ENCODE measurements at regions not wholly inside any gene's neighbourhood (a gene's known extent, or its start where the extent isn't known, plus 50 kb on each side); places are given as distances from the start of the nearest gene placed in this dataset.

- TF ChIP-seq EZH2 (IDR thresholded peaks at IDR 0.05; ENCODE audit: borderline replicate concordance) (no peak), EZH2phosphoT487 (IDR thresholded peaks at IDR 0.05; ENCODE audit: low read depth, severe bottlenecking, unreplicated experiment) (no peak), CTCF (IDR thresholded peaks at IDR 0.05; ENCODE audit: poor library complexity) (no peak)
Measured at GRCh38 chr15:26148156-26148860, 285.2 kb upstream of the ATP10A start.

Data from hepatocyte (in vitro differentiated cells).